ENCODE measurements at regions not wholly inside any gene's neighbourhood (a gene's known extent, or its start where the extent isn't known, plus 50 kb on each side); places are given as distances from the start of the nearest gene placed in this dataset.
A peak's percentile ranks its signal among the peaks of the same experiment; 100 is the strongest.

DNA sequence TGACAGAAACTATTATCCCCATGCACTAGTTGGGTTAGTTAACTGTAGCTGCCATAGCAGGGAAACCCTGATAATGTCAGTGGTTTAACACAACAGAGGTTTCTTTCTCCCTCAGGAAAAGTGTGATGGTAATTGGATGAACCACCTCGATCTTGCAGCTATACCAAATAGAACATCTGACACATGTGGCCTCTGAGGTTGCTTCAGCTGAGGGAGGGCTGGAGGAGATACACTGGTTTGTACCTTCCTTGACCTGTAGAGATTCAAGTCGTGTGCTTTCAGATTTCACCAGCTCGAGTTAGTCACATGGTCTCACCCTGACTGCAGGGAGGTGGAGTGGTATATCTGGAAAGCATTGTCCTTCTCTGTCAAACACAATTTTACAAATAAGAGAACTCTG, 147.2 kb upstream of the SFRP2 start:
- Histone ChIP-seq H2BK120ac (replicated peaks; ENCODE audit: low read depth, low read length) (no peak overlapping the region), H3K4me1 (replicated peaks in 1 of 4; ENCODE audit: control insufficient read depth in 3 of 4, insufficient read depth in 4 of 4, low read length in 3 of 4) (peaks cover 0 to 2% (median under 1%) of the 10 kb centered on the region in 4 experiments; a peak in 1 of 7 replicates), H3K36me3 (ENCODE audit: control insufficient read depth in 2 of 4, insufficient read depth in 4 of 4, low read length in 3 of 4) (no peaks in the 10 kb centered on the region), H2AK5ac (ENCODE audit: low read depth, low read length) (no peak overlapping the region), H3K18ac (ENCODE audit: extremely low read depth, low read length) (no peak overlapping the region), H4K5ac (ENCODE audit: insufficient read length, low read depth, low read length) (no peak overlapping the region), H3K9me3 (ENCODE audit: insufficient read depth in 2 of 2, low read depth in 1 of 2, low read length in 1 of 2) (no peaks in the 10 kb centered on the region), H2BK20ac (ENCODE audit: low read length) (no peak overlapping the region), H4K91ac (replicated peaks; ENCODE audit: insufficient read length, low read length) (no peak overlapping the region), H2AFZ (ENCODE audit: low read length) (0 out of 2 replicates have a peak overlapping the region, but pooled peaks have one; percentile 20), H3K27ac (ENCODE audit: low read depth, low read length) (no peak overlapping the region), H3K79me1 (ENCODE audit: low read depth, low read length) (no peaks in the 10 kb centered on the region), H3K23ac (ENCODE audit: insufficient read length) (no peak overlapping the region), H3K23me2 (ENCODE audit: low read depth, low read length) (no peaks in the 10 kb centered on the region), H3K4ac (replicated peaks; ENCODE audit: insufficient read length, low read depth, low read length) (no peak overlapping the region), H2BK5ac (ENCODE audit: low read depth, low read length) (no peak overlapping the region), H2BK12ac (ENCODE audit: low read depth, low read length) (no peak overlapping the region), H3K4me3 (ENCODE audit: extremely low read depth in 1 of 4, insufficient read depth in 2 of 4, low read depth in 3 of 4, low read length in 4 of 4) (no peak overlapping the region), H2BK15ac (ENCODE audit: low read length) (no peak overlapping the region), H3K14ac (ENCODE audit: insufficient read length) (no peak overlapping the region), H3K79me2 (ENCODE audit: control insufficient read depth in 1 of 2, insufficient read depth in 2 of 2, low read length in 2 of 2) (no peaks in the 10 kb centered on the region), H4K20me1 (replicated peaks in 1 of 2; ENCODE audit: control insufficient read depth in 1 of 2, insufficient read depth in 2 of 2, low read length in 2 of 2) (no peaks in the 10 kb centered on the region), H3K56ac (replicated peaks; ENCODE audit: insufficient read length, low read depth, low read length) (no peak overlapping the region), H3K4me2 (ENCODE audit: insufficient read depth in 1 of 2, low read depth in 2 of 2, low read length in 2 of 2) (no peak overlapping the region), H4K8ac (ENCODE audit: extremely low read depth, insufficient read depth, low read length) (no peak overlapping the region), H3K9ac (replicated peaks in 1 of 4; ENCODE audit: extremely low read depth in 1 of 4, low read depth in 3 of 4, low read length in 3 of 4) (no peak overlapping the region), H3K27me3 (replicated peaks in 1 of 4; ENCODE audit: control insufficient read depth in 3 of 4, extremely low read depth in 1 of 4, insufficient read depth in 3 of 4, low read length in 3 of 4) (peaks cover 0 to 1% (median 0%) of the 10 kb centered on the region in 4 experiments; a peak in 1 of 7 replicates)
- POLR2A ChIA-PET (ENCODE audit: partially characterized antibody) = no interaction called here
- WGBS, 2 experiments (ENCODE audit: extremely low coverage in 1 of 2, insufficient coverage in 1 of 2, insufficient read length in 1 of 2, insufficient replicate concordance in 2 of 2, low coverage in 1 of 2, low lambda C conversion rate in 2 of 2, missing lambda C conversion rate in 1 of 2) = 87% methylated on average over 3 of the region's 3 CpGs; no CpG with 5 or more reads in 1 of the 2 experiments
- no peak for DNase-seq (ENCODE audit: low read depth in 1 of 2, low spot score in 2 of 2)
- CTCF ChIA-PET (ENCODE audit: partially characterized antibody) = interaction anchor here (0.6 to 0.8 kb wide), 2 partner anchors 145 to 394 kb away, joined by 3 to 4 read pairs; no protein-coding TSS in a partner anchor
- no peak for FAIRE-seq
- TF ChIP-seq YY1 (IDR thresholded peaks at IDR 0.05; ENCODE audit: low read depth, low read length) (no peak), RBBP5 (IDR thresholded peaks at IDR 0.05; ENCODE audit: borderline replicate concordance, low read depth, low read length) (no peak), CBX5 (IDR thresholded peaks at IDR 0.05; ENCODE audit: low read depth, low read length) (no peak), SIX5 (IDR thresholded peaks at IDR 0.05; ENCODE audit: low read depth, low read length) (no peak), BRCA1 (IDR thresholded peaks at IDR 0.05; ENCODE audit: low read depth, low read length) (no peak)

All from H1 (cell line).